Memory B cell (primary cell): ENCODE measurements at regions not wholly inside any gene's neighbourhood (a gene's known extent, or its start where the extent isn't known, plus 50 kb on each side); places are given as distances from the start of the nearest gene placed in this dataset.

Experiments
- ATAC-seq: fragments of 150-1000 bp; cut with Tn5 transposase; 2 replicates; pipeline ENCODE4 v1.10.0; 2021; ENCODE audit warnings: low read depth, mild to moderate bottlenecking, moderate library complexity
- DNase-seq, 2 donors: peaks; one replicate each; pipeline ENCODE4 v3.0.0; 2022; ENCODE audit warnings: low spot score in 2 of 2
- H3K27ac Mint-ChIP-seq: one replicate; pipeline ENCODE4 v1.8.0; 2022; ENCODE audit warnings: mild to moderate bottlenecking, moderate library complexity, mixed read lengths
- H3K27me3 Mint-ChIP-seq: one replicate; pipeline ENCODE4 v1.8.0; 2022; ENCODE audit warnings: mixed read lengths
- H3K36me3 Mint-ChIP-seq: one replicate; pipeline ENCODE4 v1.8.0; 2022; ENCODE audit warnings: mild to moderate bottlenecking, mixed read lengths
- H3K4me1 Mint-ChIP-seq: one replicate; pipeline ENCODE4 v1.8.0; 2022; ENCODE audit warnings: mixed read lengths
- H3K4me3 Mint-ChIP-seq: one replicate; pipeline ENCODE4 v1.8.0; 2022; ENCODE audit warnings: mild to moderate bottlenecking, moderate library complexity, mixed read lengths
- H3K9me3 Mint-ChIP-seq: one replicate; pipeline ENCODE4 v1.8.0; 2022; ENCODE audit warnings: mixed read lengths

DNA sequence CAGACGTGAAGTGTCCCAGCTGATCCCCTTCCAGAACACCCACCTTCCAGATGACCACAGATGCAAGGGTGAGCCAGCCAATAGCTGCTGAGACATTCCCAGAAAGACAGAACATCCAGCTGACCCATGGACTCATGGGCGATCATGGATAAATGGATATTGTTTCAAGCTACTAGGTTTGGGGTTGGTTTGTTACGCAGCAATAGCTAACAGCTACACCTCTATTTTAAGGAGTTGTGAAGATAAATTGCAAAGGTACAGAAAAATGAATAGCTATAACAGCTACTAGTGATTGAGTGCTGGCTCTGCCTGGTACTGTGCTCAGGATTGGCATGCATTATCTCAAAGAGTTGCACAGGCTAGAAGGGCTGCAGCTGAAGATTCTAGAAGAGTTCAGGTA, 122.5 kb downstream of the MIAT start:
- Mint-ChIP-seq H3K4me3 (no peak overlapping the region), H3K9me3 (peaks cover 2% of the 10 kb centered on the region), H3K36me3 (peaks cover 66% of the 10 kb centered on the region), H3K27ac (no peak overlapping the region), H3K4me1 (no peaks in the 10 kb centered on the region), H3K27me3 (no peaks in the 10 kb centered on the region)
- DNase-seq (no peak), ATAC-seq (no peak)

DNA sequence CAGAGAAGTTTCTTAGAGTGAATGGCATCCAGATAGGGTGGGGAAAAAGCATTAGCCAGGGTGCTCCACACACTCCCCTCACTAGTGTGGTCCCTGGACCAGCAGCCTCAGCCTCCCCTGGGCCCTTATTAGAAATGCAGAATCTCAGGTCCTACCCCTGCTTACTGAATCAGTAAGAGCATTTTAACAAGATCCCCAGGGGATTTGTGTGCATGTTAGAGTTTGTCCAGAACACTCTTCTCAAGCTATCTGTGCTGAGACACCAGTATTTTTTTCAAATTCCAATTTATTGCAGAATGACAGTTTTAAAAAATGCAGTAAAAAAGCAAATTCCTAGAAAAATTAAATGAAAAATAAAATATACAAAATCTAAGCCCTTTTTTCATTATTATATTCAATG, 123.1 kb downstream of the MIAT start:
- peaks cover 2% of the 10 kb centered on the region for H3K4me1 Mint-ChIP-seq
- no peak overlapping the region for H3K4me3 Mint-ChIP-seq
- DNase-seq (no peak), ATAC-seq (no peak)
- no peaks in the 10 kb centered on the region for H3K27me3 Mint-ChIP-seq
- H3K9me3 Mint-ChIP-seq, result peaks cover 2% of the 10 kb centered on the region
- peaks cover 65% of the 10 kb centered on the region for H3K36me3 Mint-ChIP-seq
- no peak overlapping the region for H3K27ac Mint-ChIP-seq

DNA sequence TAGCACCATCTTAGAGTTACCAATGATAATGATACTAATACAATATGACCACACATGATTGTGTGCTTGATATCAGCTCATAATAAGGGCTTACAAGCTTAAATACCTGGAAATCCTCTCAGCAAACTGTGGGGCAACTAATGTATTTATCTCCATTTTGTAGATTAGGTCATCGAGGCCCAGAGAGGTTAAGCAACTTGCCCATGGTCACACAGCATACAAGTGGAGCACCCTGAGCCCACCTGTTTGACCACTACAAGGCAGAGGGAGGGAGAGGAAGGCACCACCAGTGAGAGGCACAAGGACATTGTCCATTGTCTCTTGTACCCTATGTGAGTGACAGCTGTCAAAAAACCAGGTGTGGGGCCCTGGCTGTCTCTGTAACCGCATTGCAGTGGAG, 123.7 kb downstream of the MIAT start:
- Mint-ChIP-seq H3K27me3 (no peaks in the 10 kb centered on the region), H3K4me3 (no peak overlapping the region), H3K27ac (no peak overlapping the region), H3K9me3 (peaks cover 2% of the 10 kb centered on the region), H3K36me3 (peaks cover 62% of the 10 kb centered on the region), H3K4me1 (peaks cover 3% of the 10 kb centered on the region)
- no peak for DNase-seq
- no peak for ATAC-seq

DNA sequence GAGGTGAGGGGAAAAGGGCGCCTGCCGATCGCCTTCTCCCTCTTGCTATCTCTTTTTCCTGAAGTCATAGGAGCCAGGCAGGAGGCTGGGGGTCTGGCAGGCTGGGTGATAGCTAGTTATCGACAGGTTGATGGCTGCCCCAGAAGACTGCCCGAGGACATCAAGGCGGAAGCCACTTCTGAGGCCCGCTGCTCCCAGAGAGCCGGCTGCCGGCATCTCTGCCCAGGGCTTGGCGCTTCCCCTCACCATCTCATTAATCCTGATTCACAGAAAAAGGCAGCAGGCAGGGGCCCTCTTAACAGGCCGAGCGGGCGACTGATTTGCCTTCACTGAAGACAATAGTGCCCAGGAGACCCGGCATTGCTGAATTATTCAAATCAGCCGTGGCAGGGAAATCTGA, 124.2 kb downstream of the MIAT start:
- no peaks in the 10 kb centered on the region for H3K27me3 Mint-ChIP-seq
- peaks cover 58% of the 10 kb centered on the region for H3K36me3 Mint-ChIP-seq
- H3K9me3 Mint-ChIP-seq, result peaks cover 2% of the 10 kb centered on the region
- no peak overlapping the region for H3K27ac Mint-ChIP-seq
- no peak for ATAC-seq
- no peak overlapping the region for H3K4me3 Mint-ChIP-seq
- DNase-seq, result no peak
- H3K4me1 Mint-ChIP-seq, result peaks cover 3% of the 10 kb centered on the region

DNA sequence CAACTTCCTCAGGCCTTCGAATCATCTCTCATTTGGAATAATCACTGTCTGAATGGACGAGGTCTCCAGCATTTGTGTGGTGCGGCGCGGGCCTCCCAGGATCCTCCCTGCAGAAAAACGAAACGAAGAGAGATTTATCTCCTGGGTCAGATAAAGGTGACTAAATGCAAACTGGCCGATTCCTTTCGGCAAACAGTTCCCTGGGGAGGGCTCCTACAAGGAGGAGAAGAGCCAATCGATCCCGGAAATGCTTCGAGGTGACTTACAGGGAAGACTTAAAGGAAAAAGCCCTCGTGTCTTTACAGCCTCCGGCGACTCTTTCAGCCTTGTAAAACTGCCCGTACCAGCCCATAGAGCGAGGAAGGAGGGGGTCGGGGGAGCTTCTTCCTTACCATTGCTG, 126.5 kb downstream of the MIAT start:
- Mint-ChIP-seq H3K27me3 (no peaks in the 10 kb centered on the region), H3K36me3 (peaks cover 54% of the 10 kb centered on the region), H3K9me3 (peaks cover 2% of the 10 kb centered on the region), H3K27ac (no peak overlapping the region), H3K4me1 (peaks cover 3% of the 10 kb centered on the region), H3K4me3 (no peak overlapping the region)
- DNase-seq (no peak), ATAC-seq (no peak)

DNA sequence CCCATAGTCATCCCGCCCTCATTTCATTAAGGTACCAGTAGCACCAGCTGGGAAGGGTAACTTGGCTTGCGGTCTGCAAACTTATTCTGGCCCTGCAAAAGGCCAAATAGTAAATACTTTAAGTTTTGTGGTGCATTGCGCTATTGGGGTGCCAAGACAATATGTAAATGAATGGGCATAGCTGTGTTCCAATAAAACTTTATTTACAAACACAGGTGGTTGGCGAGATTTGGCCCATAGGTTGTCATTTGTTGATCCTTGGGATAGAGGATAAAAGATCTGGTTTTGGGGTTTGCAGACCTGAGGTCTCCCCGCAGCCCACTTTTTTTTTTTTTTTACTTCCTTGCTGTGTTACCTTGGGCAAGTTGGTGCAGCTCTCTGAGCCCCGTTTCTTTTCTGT, 127.4 kb downstream of the MIAT start:
- Mint-ChIP-seq H3K4me1 (peaks cover 3% of the 10 kb centered on the region), H3K27ac (no peak overlapping the region), H3K9me3 (no peaks in the 10 kb centered on the region), H3K36me3 (peaks cover 50% of the 10 kb centered on the region), H3K27me3 (no peaks in the 10 kb centered on the region), H3K4me3 (no peak overlapping the region)
- ATAC-seq, result no peak
- DNase-seq, result no peak

DNA sequence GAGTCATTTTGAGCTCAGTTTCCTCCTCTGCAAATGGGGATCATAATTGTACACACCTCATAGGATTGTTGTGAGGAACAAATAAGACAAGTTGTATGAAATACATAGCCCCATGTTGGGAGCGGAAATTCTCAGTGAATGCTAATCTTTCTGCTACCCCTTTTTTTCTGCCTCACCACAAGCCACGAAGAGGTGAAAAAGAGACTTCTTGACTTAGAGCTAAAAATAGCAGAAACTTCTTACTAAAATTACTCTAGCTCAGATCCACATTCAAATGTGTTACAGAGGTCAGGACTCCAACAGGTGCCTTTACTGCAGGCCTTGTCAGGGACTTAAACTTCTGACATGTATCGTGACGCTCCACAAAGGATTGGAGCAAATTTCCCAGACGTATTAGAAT, 128.5 kb downstream of the MIAT start:
- DNase-seq (no peak), ATAC-seq (no peak)
- Mint-ChIP-seq H3K27me3 (no peaks in the 10 kb centered on the region), H3K4me3 (no peak overlapping the region), H3K9me3 (no peaks in the 10 kb centered on the region), H3K36me3 (peaks cover 52% of the 10 kb centered on the region), H3K4me1 (peaks cover 3% of the 10 kb centered on the region), H3K27ac (no peak overlapping the region)

DNA sequence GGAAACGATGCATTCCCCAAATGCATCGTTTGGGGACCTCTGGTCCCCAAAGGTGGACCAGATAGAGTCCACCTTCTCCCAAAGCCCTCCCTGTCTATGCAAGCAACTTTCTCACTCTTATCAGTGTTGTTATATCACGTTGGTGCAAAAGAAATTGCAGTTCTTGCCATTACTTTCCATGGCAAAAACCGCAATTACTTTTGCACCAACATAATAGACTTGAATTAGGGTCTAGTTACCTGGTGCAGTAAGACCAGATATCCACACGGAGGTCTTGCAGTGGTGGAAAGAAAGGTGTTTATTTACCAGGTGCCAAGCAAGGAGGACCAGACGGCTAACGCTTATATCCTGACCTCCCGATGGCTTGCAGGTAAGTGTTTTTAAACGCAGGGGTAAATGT, 129.0 kb downstream of the MIAT start:
- Mint-ChIP-seq H3K4me1 (peaks cover 3% of the 10 kb centered on the region), H3K27me3 (no peaks in the 10 kb centered on the region), H3K36me3 (peaks cover 54% of the 10 kb centered on the region), H3K27ac (no peak overlapping the region), H3K4me3 (no peak overlapping the region), H3K9me3 (no peaks in the 10 kb centered on the region)
- ATAC-seq, result no peak
- DNase-seq, result no peak

DNA sequence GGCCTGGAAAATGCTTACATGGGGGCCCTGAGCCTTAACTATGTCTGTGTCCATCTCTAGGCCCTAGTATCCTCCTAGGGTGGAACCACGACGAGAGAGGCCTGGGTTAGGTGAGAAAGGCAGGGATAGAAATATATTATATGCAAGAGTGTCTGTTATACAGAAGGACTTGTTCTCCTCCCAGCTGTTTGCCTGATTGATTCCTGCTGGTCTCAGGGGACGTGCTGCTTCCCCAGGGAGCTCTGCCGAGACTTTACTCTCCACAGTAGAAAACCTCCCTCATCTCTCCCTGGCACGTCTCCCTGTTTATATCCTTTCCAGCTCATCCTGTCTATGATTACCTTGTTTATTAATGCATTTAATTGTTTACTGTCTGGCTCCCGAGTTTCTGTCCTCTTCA, 132.6 kb downstream of the MIAT start:
- peaks cover 63% of the 10 kb centered on the region for H3K36me3 Mint-ChIP-seq
- H3K4me3 Mint-ChIP-seq, result no peak overlapping the region
- H3K27ac Mint-ChIP-seq, result no peak overlapping the region
- peaks cover 3% of the 10 kb centered on the region for H3K4me1 Mint-ChIP-seq
- no peaks in the 10 kb centered on the region for H3K27me3 Mint-ChIP-seq
- ATAC-seq (no peak), DNase-seq (no peak)
- H3K9me3 Mint-ChIP-seq, result peaks cover 2% of the 10 kb centered on the region

DNA sequence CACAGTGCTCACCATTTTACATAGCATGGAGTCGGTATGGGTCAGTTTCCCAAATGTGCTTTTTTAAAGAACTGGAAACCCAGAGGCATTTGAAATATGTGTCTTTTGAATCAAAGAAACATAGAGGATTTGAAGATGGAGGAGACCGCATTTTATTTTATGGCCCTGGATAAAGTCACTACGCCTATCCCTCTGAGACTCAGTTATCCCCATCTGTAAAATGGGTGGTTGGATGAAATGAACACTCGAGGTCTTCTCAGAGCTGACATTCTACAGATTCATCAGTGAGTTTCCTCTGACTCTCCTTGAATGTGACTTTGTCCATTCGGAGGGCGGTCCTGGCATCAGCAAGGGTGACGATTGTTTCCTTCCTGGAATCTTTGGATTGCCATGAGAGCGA, 135.1 kb downstream of the MIAT start:
- Mint-ChIP-seq H3K9me3 (peaks cover 2% of the 10 kb centered on the region), H3K27ac (no peak overlapping the region)

DNA sequence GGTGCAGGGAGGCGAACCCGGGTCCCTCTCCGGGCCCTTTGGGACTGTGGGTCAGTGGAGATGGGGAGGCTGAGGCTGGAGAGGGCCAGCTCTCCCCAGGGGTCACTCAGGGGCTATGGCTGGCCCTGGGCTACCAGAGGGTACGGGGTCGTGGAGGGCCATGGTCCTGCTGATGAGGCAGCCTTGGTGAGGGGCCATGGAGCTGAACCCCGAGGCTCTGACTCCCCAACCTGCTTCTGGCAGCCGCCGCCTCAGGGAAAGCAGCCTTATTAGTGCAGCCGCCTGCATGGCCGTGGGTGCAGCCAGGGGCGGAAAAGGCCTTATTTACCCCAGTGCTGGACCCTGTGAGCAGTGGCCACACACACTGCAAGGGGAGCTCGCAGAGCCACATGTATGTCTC, 139.4 kb downstream of the MIAT start:
- Mint-ChIP-seq H3K9me3 (peaks cover 2% of the 10 kb centered on the region), H3K27me3 (no peaks in the 10 kb centered on the region), H3K4me3 (no peak overlapping the region), H3K4me1 (no peaks in the 10 kb centered on the region), H3K27ac (no peak overlapping the region), H3K36me3 (peaks cover 36% of the 10 kb centered on the region)
- no peak for ATAC-seq
- no peak for DNase-seq

More for the DNA sequence above, 135.1 kb downstream of the MIAT start:
- no peak overlapping the region for H3K4me3 Mint-ChIP-seq
- DNase-seq, result no peak
- H3K27me3 Mint-ChIP-seq, result no peaks in the 10 kb centered on the region
- no peak for ATAC-seq
- H3K36me3 Mint-ChIP-seq, result peaks cover 64% of the 10 kb centered on the region
- H3K4me1 Mint-ChIP-seq, result no peaks in the 10 kb centered on the region

DNA sequence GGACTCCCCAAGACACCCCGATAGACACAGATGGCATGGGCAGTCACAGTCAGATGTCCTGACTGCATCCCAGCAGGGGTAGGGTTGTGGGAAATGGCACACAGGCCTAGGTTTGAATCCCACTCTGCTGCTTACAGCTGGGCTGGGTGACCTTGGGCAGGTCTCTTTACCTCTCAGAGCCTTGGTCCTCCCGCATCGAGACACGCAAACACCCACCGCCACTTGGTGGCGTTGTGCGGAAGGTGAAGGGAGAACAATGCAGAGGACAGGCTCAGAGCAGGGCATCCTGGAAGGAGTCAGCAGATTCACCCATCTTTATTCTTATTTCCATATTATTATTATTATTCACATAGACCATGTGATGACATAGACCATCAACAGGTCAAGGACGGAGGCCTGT, 140.5 kb downstream of the MIAT start:
- peaks cover 31% of the 10 kb centered on the region for H3K36me3 Mint-ChIP-seq
- no peak overlapping the region for H3K27ac Mint-ChIP-seq
- H3K9me3 Mint-ChIP-seq, result peaks cover 2% of the 10 kb centered on the region
- no peak for ATAC-seq
- no peaks in the 10 kb centered on the region for H3K27me3 Mint-ChIP-seq
- H3K4me3 Mint-ChIP-seq, result no peak overlapping the region
- no peaks in the 10 kb centered on the region for H3K4me1 Mint-ChIP-seq
- DNase-seq, result no peak

DNA sequence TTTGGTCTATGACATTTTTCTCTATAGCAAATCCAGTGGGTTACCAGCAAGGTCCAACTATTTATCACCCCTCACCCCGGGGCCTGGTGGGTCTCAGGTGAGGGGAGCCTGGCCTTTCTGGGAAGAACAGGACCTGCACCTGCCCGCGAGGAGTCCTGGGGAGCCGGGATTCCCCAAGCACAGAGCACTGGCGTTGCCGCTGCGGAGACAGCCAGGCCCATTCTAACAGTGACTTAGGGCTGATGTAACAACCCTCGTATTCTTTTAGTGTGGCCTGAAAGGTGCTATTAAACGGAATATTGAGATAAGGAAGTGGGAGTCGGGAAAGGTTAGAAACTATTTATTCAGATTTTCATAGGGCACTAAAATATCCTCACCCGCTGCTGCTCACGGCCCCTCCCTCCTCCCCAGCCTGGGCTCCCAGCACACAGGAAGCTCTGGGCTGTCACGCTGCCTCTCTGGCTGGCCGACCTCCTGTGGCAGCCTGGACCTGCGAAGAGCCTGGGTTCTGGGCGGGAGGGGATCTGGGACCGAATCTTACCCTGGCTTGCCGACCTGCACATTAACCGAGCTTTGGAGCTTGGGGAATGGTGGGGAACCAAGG, 141.2 kb downstream of the MIAT start:
- H3K36me3 Mint-ChIP-seq, result peaks cover 26% of the 10 kb centered on the region
- no peaks in the 10 kb centered on the region for H3K4me1 Mint-ChIP-seq
- H3K9me3 Mint-ChIP-seq, result peaks cover 2% of the 10 kb centered on the region
- ATAC-seq (no peak), DNase-seq (no peak)
- H3K4me3 Mint-ChIP-seq, result no peak overlapping the region
- H3K27ac Mint-ChIP-seq, result no peak overlapping the region
- H3K27me3 Mint-ChIP-seq, result no peaks in the 10 kb centered on the region

DNA sequence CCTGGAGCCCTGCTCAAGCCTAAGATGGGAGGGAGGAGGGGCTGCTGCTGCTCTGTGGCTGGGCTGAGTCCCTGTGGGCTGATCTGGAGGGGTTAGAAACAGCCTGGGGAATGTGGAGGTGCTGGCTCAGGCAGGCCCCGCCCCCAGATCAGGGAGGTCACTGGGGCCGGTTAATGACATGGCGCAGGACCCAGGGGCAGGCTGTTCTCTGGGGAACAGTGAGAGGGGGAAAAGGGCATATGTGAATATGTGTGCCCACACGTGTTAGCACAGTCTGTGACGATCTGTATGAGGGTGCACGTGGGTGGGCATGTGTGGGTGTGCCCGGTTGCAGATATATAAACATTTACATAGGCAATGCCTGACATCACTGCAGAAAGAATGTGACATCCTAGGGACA, 143.5 kb downstream of the MIAT start:
- Mint-ChIP-seq H3K4me3 (no peak overlapping the region), H3K4me1 (no peaks in the 10 kb centered on the region), H3K36me3 (peaks cover 5% of the 10 kb centered on the region), H3K27ac (no peak overlapping the region), H3K27me3 (no peaks in the 10 kb centered on the region), H3K9me3 (no peaks in the 10 kb centered on the region)
- ATAC-seq, result no peak
- no peak for DNase-seq

DNA sequence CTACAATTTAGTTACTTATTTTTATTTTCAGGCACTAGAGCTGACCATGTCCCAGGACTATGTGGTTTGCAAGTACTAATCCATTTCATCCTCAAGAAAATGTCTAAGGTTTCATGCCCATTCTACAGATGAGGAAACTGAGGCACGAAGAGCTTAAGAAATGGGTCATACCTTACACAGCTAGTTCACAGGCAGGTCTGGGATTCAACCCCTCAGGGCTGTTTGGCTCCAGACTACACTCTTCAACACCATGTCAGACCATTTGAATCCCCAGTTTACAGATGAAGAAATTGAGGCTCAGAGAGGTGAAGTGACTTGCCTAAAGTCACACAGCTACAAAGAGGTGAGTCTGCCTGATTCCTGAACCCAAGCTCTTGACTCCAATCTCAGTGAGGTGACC, 144.1 kb downstream of the MIAT start:
- no peak overlapping the region for H3K4me3 Mint-ChIP-seq
- DNase-seq (no peak), ATAC-seq (no peak)
- peaks cover 5% of the 10 kb centered on the region for H3K36me3 Mint-ChIP-seq
- no peaks in the 10 kb centered on the region for H3K9me3 Mint-ChIP-seq
- H3K27ac Mint-ChIP-seq, result no peak overlapping the region
- no peaks in the 10 kb centered on the region for H3K27me3 Mint-ChIP-seq
- H3K4me1 Mint-ChIP-seq, result no peaks in the 10 kb centered on the region
